HCT116 (cell line): ENCODE measurements at regions not wholly inside any gene's neighbourhood (a gene's known extent, or its start where the extent isn't known, plus 50 kb on each side); places are given as distances from the start of the nearest gene placed in this dataset.

Experiments
- ATAC-seq: fragments of 200-7000 bp; cut with Tn5 transposase; 2 replicates; pipeline ENCODE4 v1.9.1; 2020; ENCODE audit warnings: mild to moderate bottlenecking, moderate library complexity
- BruUV-seq: library from RNA; stranded (reverse); fragments of 400-500 nt; replicated peaks from 2 replicates; lab custom pipeline; 2021; lab: Mats Ljungman, UMichigan
- CTCF ChIA-PET: fragments of 300-600 bp; sonication (Branson Sonifier 250); formaldehyde crosslinking; loops from one replicate; lab custom pipeline; 2021; ENCODE audit warnings: antibody characterized with exemption; lab: Charles Lee
- POLR2A ChIA-PET: fragments of 300-600, 350-600 bp; sonication (Branson Sonifier 250); formaldehyde crosslinking; loops from one replicate; lab custom pipeline; 2021; ENCODE audit warnings: antibody characterized with exemption; lab: Charles Lee
- RAD21 ChIA-PET, 2 experiments: fragments of 300-600 bp; sonication (Branson Sonifier 250); formaldehyde crosslinking; loops; one replicate each; lab custom pipeline; 2023; ENCODE audit warnings: low total read pairs in 2 of 2; ENCODE audit not compliant: uncharacterized antibody in 2 of 2, unreplicated experiment in 2 of 2, low non-redundant PET in 1 of 2; lab: Charles Lee
- DNase-seq: peaks from one replicate; pipeline ENCODE4 v3.0.0-alpha.2; 2010; ENCODE audit warnings: low read depth, low spot score
- H2AFZ ChIP-seq: fragments of 200-600 bp; shearing (Covaris generic), sonication (generic); 2 replicates; pipeline ENCODE4 v1.6.1; 2017; ENCODE audit warnings: low read depth, mixed run types, mixed read lengths, antibody characterized with exemption, low read length; ENCODE audit not compliant: poor library complexity, severe bottlenecking
- H3K27ac ChIP-seq: 2 replicates; pipeline ENCODE4 v1.5.1; 2012; ENCODE audit warnings: low read depth, low read length
- H3K27me3 ChIP-seq: fragments of 200-600 bp; sonication (generic); 2 replicates; pipeline ENCODE4 v1.6.1; 2016; ENCODE audit warnings: mixed run types, low read length, mixed read lengths; ENCODE audit not compliant: insufficient read depth
- H3K36me3 ChIP-seq, 2 experiments: fragments of 200-500 bp in 1 of 2; fragments of 200-600 bp in 1 of 2; sonication (Bioruptor generic) in 1 of 2; sonication (generic) in 1 of 2; 2 replicates each; pipeline versions ENCODE4 v1.5.1 to v1.6.1; 2014 to 2016; ENCODE audit warnings: low read length in 2 of 2, inconsistent platforms in 1 of 2, mixed read lengths in 1 of 2, mixed run types in 1 of 2; ENCODE audit not compliant: insufficient read depth in 2 of 2, control insufficient read depth in 1 of 2
- H3K4me1 ChIP-seq, 2 experiments: fragments of 200-600 bp in 1 of 2; sonication (generic) in 1 of 2; 2 replicates each; pipeline versions ENCODE4 v1.5.1 to v1.6.1; 2012 to 2017; ENCODE audit warnings: low read length in 2 of 2, inconsistent platforms in 1 of 2, mild to moderate bottlenecking in 1 of 2, mixed read lengths in 1 of 2, mixed run types in 1 of 2, moderate library complexity in 1 of 2; ENCODE audit not compliant: insufficient read depth in 2 of 2, control insufficient read depth in 1 of 2
- H3K4me2 ChIP-seq: fragments of 200-600 bp; sonication (generic); 2 replicates; pipeline ENCODE4 v1.6.1; 2017; ENCODE audit warnings: mixed run types, low read length, mixed read lengths
- H3K4me3 ChIP-seq, 2 experiments: fragments of 200-600 bp in 1 of 2; sonication (generic) in 1 of 2; replicated peaks in 1 of 2; 2 replicates each; pipeline ENCODE4 v1.5.1; 2011 to 2016; ENCODE audit warnings: low read length in 2 of 2, control low read depth in 1 of 2, low read depth in 1 of 2, mild to moderate bottlenecking in 1 of 2, mixed read lengths in 1 of 2, mixed run types in 1 of 2
- H3K79me2 ChIP-seq: fragments of 200-600 bp; sonication (generic); 2 replicates; pipeline ENCODE4 v1.6.1; 2017; ENCODE audit warnings: mild to moderate bottlenecking, mixed run types, low read length, moderate library complexity, mixed read lengths; ENCODE audit not compliant: insufficient read depth
- H3K9ac ChIP-seq: fragments of 200-600 bp; sonication (generic); 2 replicates; pipeline ENCODE4 v1.6.1; 2016; ENCODE audit warnings: low read length, mixed read lengths
- H3K9me2 ChIP-seq: fragments of 200-600 bp; sonication (generic), shearing (Covaris generic); 2 replicates; pipeline ENCODE4 v1.6.1; 2017; ENCODE audit warnings: mixed run types, mild to moderate bottlenecking, moderate library complexity; ENCODE audit not compliant: insufficient read depth
- H3K9me3 ChIP-seq, 2 experiments: fragments of 200-500 bp in 1 of 2; fragments of 200-600 bp in 1 of 2; sonication (Bioruptor generic) in 1 of 2; sonication (generic) in 1 of 2; 2 replicates each; pipeline ENCODE4 v1.6.1; 2014 to 2017; ENCODE audit warnings: low read length in 2 of 2, mixed read lengths in 2 of 2, inconsistent platforms in 1 of 2, low read depth in 1 of 2, mild to moderate bottlenecking in 1 of 2, mixed run types in 1 of 2, moderate library complexity in 1 of 2; ENCODE audit not compliant: control insufficient read depth in 1 of 2, insufficient read depth in 1 of 2
- H4K20me1 ChIP-seq: fragments of 200-600 bp; sonication (generic), shearing (Covaris generic); 2 replicates; pipeline ENCODE4 v1.6.1; 2017; ENCODE audit warnings: mixed run types, mild to moderate bottlenecking, moderate library complexity; ENCODE audit not compliant: insufficient read depth
- CBX3 ChIP-seq: IDR thresholded peaks from 2 replicates; pipeline ENCODE4 v1.6.1; 2012; ENCODE audit warnings: low read depth
- CEBPB ChIP-seq: IDR thresholded peaks from 2 replicates; pipeline ENCODE4 v1.6.1; 2012; ENCODE audit warnings: low read depth
- EGR1 ChIP-seq: IDR thresholded peaks from 2 replicates; pipeline ENCODE4 v1.6.1; 2012; ENCODE audit warnings: low read depth
- ELF1 ChIP-seq: IDR thresholded peaks from 2 replicates; pipeline ENCODE4 v1.6.1; 2012; ENCODE audit warnings: low read depth, borderline replicate concordance
- EZH2 ChIP-seq: fragments of 200-600 bp; sonication (generic); IDR thresholded peaks from 2 replicates; pipeline ENCODE4 v1.6.1; 2017; ENCODE audit warnings: antibody characterized with exemption, mixed run types
- EZH2phosphoT487 ChIP-seq: fragments of 200-600 bp; IDR thresholded peaks from 2 replicates; pipeline ENCODE4 v1.6.1; 2018; ENCODE audit warnings: antibody characterized with exemption, borderline replicate concordance
- MAX ChIP-seq: IDR thresholded peaks from 2 replicates; pipeline ENCODE4 v1.6.1; 2012
- POLR2A ChIP-seq: IDR thresholded peaks from 2 replicates; pipeline ENCODE4 v1.7.0; 2011; ENCODE audit warnings: borderline replicate concordance; ENCODE audit not compliant: insufficient read depth, insufficient read length; ENCODE audit errors: extremely low read depth
- POLR2AphosphoS5 ChIP-seq: IDR thresholded peaks from 2 replicates; pipeline ENCODE4 v1.6.1; 2011; ENCODE audit warnings: mild to moderate bottlenecking, low read depth, low read length, moderate library complexity
- RAD21 ChIP-seq: IDR thresholded peaks from 2 replicates; pipeline ENCODE4 v1.6.1; 2012; ENCODE audit warnings: low read depth, mild to moderate bottlenecking
- REST ChIP-seq: IDR thresholded peaks from 2 replicates; pipeline ENCODE4 v1.6.1; 2012; ENCODE audit warnings: low read depth
- SIN3A ChIP-seq: IDR thresholded peaks from 2 replicates; pipeline ENCODE4 v1.6.1; 2012; ENCODE audit warnings: low read depth
- SP1 ChIP-seq: IDR thresholded peaks from 2 replicates; pipeline ENCODE4 v1.6.1; 2012; ENCODE audit warnings: low read depth
- TCF7L2 ChIP-seq: IDR thresholded peaks from 2 replicates; pipeline ENCODE4 v1.7.0; 2011; ENCODE audit warnings: borderline replicate concordance, inconsistent platforms; ENCODE audit not compliant: insufficient read depth, insufficient read length; ENCODE audit errors: extremely low read depth
- YY1 ChIP-seq: IDR thresholded peaks from 2 replicates; pipeline ENCODE4 v1.6.1; 2011; ENCODE audit warnings: low read length, low read depth, moderate library complexity, mild to moderate bottlenecking; ENCODE audit not compliant: insufficient replicate concordance; ENCODE audit errors: extremely low read depth
- ZBTB33 ChIP-seq: IDR thresholded peaks from 2 replicates; pipeline ENCODE4 v1.6.1; 2011; ENCODE audit warnings: mild to moderate bottlenecking, low read length, moderate library complexity; ENCODE audit not compliant: insufficient replicate concordance; ENCODE audit errors: extremely low read depth
- ZFX ChIP-seq: fragments of 450-650 bp; IDR thresholded peaks from 2 replicates; pipeline ENCODE4 v1.6.1; 2017
- intact Hi-C: fragments of 100-400 bp; cut with micrococcal nuclease; formaldehyde crosslinking; loops from 2 replicates; pipeline ENCODE4 v1.10.0; 2022
- TF ChIP-seq, protein P1 (sequence below), 3 experiments: fragments of 200-600 bp in 1 of 3; sonication (generic) in 1 of 3; IDR thresholded peaks in 2 of 3; conservative IDR thresholded peaks in 1 of 3; 2 replicates each; pipeline ENCODE4 v1.5.1; 2012 to 2017; ENCODE audit warnings: low read depth in 2 of 3, low read length in 2 of 3, antibody characterized with exemption in 1 of 3, borderline replicate concordance in 1 of 3, control low read depth in 1 of 3, mild to moderate bottlenecking in 1 of 3, mixed read lengths in 1 of 3, mixed run types in 1 of 3, moderate library complexity in 1 of 3; ENCODE audit not compliant: insufficient read depth in 1 of 3
- TF ChIP-seq, protein P2 (sequence below): IDR thresholded peaks from 2 replicates; pipeline ENCODE4 v1.6.1; 2012

- DNase-seq = no peak
- no peak overlapping the region for H3K9ac ChIP-seq
- intact Hi-C loops = no loop called here
- TF ChIP-seq MAX = no peak
- TF ChIP-seq CBX3 = no peak
- TF ChIP-seq ZBTB33 = no peak
- no peak for TF ChIP-seq ZFX
- TF ChIP-seq, protein P1, sequence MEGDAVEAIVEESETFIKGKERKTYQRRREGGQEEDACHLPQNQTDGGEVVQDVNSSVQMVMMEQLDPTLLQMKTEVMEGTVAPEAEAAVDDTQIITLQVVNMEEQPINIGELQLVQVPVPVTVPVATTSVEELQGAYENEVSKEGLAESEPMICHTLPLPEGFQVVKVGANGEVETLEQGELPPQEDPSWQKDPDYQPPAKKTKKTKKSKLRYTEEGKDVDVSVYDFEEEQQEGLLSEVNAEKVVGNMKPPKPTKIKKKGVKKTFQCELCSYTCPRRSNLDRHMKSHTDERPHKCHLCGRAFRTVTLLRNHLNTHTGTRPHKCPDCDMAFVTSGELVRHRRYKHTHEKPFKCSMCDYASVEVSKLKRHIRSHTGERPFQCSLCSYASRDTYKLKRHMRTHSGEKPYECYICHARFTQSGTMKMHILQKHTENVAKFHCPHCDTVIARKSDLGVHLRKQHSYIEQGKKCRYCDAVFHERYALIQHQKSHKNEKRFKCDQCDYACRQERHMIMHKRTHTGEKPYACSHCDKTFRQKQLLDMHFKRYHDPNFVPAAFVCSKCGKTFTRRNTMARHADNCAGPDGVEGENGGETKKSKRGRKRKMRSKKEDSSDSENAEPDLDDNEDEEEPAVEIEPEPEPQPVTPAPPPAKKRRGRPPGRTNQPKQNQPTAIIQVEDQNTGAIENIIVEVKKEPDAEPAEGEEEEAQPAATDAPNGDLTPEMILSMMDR (IDR thresholded peaks at IDR 0.05 in 2 of 3, conservative IDR thresholded peaks at IDR 0.05 in 1 of 3; ENCODE audit: borderline replicate concordance in 1 of 3, insufficient read depth in 1 of 3, low read depth in 2 of 3, low read length in 2 of 3) = no peak
- TF ChIP-seq REST = no peak
- no peak for TF ChIP-seq POLR2AphosphoS5
- TF ChIP-seq YY1 = no peak
- no peak for TF ChIP-seq TCF7L2
- TF ChIP-seq SP1 = no peak
- TF ChIP-seq, protein P2, sequence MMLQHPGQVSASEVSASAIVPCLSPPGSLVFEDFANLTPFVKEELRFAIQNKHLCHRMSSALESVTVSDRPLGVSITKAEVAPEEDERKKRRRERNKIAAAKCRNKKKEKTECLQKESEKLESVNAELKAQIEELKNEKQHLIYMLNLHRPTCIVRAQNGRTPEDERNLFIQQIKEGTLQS = no peak
- TF ChIP-seq CEBPB = no peak
- TF ChIP-seq EGR1 = no peak
- no peak for TF ChIP-seq EZH2phosphoT487
- TF ChIP-seq POLR2A = no peak
- no peak for TF ChIP-seq SIN3A
- TF ChIP-seq RAD21 = no peak
- TF ChIP-seq EZH2 = no peak
- TF ChIP-seq ELF1 = no peak
- TF ChIP-seq, all 23 proteins: peak for 0
- Histone ChIP-seq H2AFZ (no peak overlapping the region), H3K79me2 (no peaks in the 10 kb centered on the region), H3K36me3 (no peaks in the 10 kb centered on the region), H3K27me3 (no peaks in the 10 kb centered on the region), H3K4me1 (no peaks in the 10 kb centered on the region), H3K4me2 (no peak overlapping the region), H3K27ac (no peak overlapping the region), H3K9me3 (no peaks in the 10 kb centered on the region), H4K20me1 (no peaks in the 10 kb centered on the region), H3K4me3 (no peak overlapping the region), H3K9me2 (no peaks in the 10 kb centered on the region)
- BruUV-seq = no TSS peak
- no peak for ATAC-seq
- RAD21 ChIA-PET = no interaction called here
- POLR2A ChIA-PET = no interaction called here
- CTCF ChIA-PET = no interaction called here
These were observed 259.0 kb downstream of the CALCRL start for GRCh38 chr2:187188783-187189631.
